GM21737 (cell line): ENCODE measurements at regions not wholly inside any gene's neighbourhood (a gene's known extent, or its start where the extent isn't known, plus 50 kb on each side); places are given as distances from the start of the nearest gene placed in this dataset.

Source experiments
- ATAC-seq: cut with Tn5 transposase; IDR thresholded peaks from one replicate; pipeline ENCODE4 v1.9.1; 2021; ENCODE audit warnings: mild to moderate bottlenecking, moderate library complexity; ENCODE audit not compliant: unreplicated experiment

GRCh38 chr15:97522347-97522746, 438.2 kb upstream of the ARRDC4 start:
- no peak for ATAC-seq

DNA sequence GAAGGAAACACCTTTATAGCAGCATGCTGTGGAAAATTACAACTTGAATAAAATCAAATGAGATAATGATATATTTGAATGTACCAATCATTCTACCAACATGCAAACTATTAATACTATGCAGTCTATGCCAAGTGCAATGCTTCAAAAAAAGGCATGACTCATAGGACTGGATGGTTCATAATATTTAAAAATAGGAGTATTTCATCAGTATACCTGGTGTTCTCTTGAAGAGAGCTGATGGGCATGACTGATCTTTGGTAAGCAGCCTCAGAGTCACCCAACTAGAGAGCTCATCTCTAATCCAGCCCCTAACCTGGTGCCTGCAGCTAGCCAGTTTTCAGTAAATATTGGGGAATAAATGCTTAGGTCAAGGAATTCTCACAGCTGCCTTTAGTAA, 434.7 kb upstream of the ARRDC4 start:
- ATAC-seq = no peak

DNA sequence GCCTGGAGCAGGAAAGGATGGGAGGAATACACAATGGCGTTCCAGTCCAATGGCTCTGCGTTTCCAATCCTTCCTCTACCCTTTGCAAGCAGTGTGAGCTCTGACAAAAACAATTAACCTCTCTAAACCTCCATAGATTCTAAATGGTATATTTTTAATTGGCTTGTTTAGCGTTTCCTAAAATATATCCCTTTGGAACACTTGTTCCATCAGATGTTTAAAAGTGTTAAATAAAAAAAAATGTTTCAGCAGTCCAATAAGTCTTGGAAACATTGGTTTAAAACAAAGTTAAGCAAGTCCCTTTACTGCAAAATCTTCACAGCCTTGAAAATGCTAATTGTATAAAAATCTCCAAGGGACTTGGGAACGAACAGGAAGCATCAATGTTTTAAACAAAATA, 432.3 kb upstream of the ARRDC4 start:
- no peak for ATAC-seq

- ATAC-seq = no peak
These were observed 414.7 kb upstream of the ARRDC4 start for GRCh38 chr15:97545799-97546198.

GRCh38 chr15:97547381-97547780, 413.1 kb upstream of the ARRDC4 start:
- no peak for ATAC-seq

GRCh38 chr15:97561529-97561928, 399.0 kb upstream of the ARRDC4 start:
- ATAC-seq = no peak

DNA sequence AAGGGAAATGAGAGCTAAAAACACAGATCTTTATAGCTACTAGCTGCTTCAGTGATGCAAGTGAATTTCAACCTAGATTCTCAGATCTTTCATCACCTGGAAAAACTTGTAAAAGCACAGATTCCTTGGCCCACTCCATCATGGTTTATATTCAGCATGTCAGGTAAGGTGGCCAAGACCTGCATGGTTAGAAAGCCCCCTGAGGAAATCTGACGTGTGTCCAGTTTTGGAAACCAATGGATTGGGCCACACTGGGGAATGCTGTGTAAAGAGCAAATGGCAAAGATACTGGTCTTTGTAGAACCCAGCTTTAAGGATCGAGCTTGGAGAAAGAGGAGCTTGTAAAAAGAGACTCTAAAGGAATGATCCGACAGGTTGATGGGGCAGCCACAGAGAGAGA, 397.0 kb upstream of the ARRDC4 start:
- no peak for ATAC-seq

- no peak for ATAC-seq
These were observed 393.5 kb upstream of the ARRDC4 start for GRCh38 chr15:97566961-97567360.

- no peak for ATAC-seq
These were observed 393.1 kb upstream of the ARRDC4 start for GRCh38 chr15:97567411-97567810.

DNA sequence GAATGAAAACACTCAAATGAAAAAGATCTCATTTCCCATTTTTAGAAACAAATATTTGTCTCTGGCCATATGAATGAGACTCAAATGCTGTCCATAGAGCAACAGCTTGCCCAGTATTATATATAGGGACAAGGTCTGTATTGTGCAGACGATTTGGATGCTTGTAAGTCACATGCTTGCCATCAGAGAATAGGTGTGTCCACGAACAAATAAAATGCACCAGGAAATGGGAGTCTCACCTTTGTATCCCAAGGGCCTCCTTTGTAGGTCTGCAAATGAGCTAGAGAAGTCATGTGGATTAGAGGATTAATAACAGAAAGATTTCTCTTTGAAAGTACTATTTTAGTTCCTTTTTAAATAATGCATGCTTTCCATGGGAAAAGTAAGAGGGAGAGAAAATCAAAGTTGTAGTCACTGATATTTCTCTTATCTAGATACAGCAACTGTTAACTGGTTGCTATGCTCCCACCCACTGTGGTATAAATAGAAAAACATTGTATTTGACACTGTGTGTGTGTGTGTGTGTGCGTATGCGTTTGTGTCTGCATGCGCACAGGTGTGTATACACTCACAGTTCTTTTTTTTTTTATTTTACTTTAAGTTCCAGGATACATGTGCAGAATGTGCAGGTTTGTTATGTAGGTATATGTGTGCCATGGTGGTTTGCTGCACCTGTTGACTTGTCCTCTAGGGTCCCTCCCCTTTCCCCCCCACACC, 383.4 kb upstream of the ARRDC4 start:
- no peak for ATAC-seq

DNA sequence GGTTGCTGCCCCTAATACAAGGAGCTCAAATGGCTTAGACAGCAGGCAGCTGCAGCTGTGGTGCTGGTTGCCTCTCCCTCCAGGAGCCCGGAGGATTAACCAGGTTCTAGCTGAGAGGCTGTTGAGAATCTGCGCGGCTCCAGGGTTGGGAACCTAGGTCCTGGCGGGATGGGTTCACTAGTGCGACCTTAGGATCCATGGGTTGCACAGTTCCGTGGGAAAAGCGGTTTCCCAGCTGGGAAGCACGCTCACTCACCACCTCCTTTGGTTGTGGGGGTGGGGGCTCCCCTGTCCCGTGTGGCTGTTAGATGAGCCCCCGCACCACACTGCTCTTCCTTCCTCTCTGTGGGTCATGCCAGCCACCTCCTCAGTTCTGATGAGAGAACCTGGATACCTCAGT, 375.1 kb upstream of the ARRDC4 start:
- ATAC-seq = no peak

DNA sequence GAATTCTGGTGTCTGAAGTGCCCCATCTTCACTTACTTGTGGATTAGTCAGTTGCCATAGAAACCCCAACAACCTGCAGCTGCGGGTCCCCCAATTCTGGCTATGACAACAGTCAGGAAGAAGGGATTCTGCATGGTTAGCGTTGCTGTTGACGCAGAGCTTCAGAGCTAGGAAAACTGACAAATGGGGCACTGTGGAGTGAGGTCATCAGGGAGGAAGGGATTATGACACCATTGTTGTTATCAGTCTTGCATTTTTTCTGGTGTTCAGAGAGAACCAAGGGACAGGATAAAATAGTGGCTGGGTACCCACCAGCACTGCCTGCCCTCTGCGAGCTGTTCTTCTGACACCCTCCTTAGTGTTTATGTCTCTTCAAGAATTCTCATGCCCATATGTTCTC, 367.7 kb upstream of the ARRDC4 start:
- no peak for ATAC-seq

DNA sequence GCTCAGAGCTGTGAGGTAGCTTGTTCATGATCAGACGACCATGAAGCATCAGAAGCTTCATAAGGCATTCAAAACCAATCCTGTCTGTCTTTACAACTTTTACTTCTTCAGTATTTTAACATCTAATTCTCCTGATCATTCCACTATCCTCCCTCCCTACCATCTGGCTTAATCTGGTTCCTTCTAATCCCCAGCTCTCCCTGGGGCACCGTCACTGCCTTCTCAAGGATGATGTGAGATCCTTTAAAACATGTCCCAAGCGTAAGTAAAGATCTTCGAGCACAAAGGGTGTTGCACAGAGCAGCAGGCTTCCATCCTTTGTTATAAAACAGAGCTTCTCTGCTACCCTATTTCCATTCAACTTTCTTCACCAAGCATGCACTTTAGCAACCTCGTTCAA, 362.7 kb upstream of the ARRDC4 start:
- ATAC-seq = no peak

DNA sequence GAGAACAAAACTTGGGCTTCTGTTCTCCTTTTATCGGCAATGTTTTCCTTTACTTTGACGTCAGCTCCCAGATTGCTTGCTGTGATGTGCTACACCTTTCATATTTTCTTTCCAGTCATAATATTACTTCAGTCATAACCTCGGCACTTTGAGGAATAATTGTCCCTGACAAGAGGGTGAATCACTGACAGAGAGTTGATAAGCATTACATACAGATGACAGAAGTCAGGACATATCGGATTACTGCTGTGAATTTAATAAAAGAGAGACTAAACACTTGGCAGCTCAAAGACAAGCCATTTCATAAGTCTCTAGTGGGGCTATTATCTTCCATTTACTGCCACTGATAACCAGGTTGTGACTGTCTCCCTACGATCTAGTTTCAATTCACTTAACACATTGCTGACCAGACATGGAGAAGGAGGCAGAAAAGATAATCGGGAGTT, 362.1 kb upstream of the ARRDC4 start:
- ATAC-seq = no peak

GRCh38 chr15:97600190-97600589, 360.3 kb upstream of the ARRDC4 start:
- no peak for ATAC-seq

DNA sequence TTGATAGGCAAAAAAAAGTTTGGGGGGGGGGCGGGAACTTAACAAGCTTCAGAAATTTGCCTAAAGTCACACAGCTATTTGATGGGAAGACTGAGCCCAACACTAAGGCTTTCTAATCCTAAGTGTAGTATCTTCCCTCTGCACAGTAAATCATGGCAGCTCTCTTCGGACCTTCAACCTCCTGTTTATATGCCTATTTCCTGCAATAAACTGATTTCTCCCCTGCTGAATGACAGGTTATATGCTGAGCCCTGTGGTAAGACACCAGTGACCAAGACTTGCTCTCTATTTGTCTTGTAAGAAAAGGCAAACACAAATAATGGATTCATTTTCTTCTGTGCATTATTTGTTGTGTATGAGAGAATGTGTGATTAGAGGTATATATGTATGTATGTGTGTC, 355.8 kb upstream of the ARRDC4 start:
- no peak for ATAC-seq

DNA sequence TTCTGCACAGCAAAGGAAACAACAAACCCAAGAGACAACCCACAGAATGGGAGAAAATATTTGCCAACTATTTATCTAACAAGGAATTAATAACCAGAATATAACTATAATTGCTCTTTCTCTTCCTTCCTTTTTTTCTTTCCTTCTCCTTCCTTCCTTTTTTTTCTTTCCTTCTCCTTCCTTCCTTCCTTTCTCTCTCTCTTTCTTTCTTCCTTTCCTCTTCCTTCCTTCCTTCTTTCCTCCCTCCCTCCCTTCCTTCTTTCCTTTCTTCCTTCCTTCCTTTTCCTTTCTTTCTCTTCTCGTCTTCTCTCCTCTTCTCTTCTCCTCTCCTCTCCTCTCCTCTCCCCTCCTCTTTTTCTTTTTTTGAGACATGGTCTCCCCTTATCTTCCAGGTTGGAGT, 345.4 kb upstream of the ARRDC4 start:
- no peak for ATAC-seq

- no peak for ATAC-seq
These were observed 337.3 kb upstream of the ARRDC4 start for GRCh38 chr15:97623091-97623661.

GRCh38 chr15:97627634-97628033, 332.9 kb upstream of the ARRDC4 start:
- no peak for ATAC-seq

GRCh38 chr15:97645758-97646157, 314.7 kb upstream of the ARRDC4 start:
- no peak for ATAC-seq

GRCh38 chr15:97648728-97649127, 311.8 kb upstream of the ARRDC4 start:
- ATAC-seq = no peak

DNA sequence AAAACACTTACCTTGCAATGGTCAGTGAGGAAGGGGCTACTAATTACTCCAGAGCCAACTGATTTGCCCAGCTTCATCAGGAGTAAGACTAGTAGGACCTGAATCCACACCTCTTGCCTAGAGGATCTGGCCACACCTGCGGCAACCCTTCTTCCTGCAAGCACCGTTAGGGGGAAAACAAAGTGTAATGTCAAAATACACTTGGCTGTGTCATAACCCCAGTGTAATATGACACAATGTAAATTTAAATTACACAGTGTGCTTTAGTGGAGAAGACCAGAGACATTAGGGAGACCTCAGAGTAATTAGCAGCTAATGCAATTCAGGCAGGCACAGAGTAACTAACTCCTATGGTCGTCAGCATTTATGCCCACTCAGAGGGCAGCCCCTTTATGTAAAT, 308.5 kb upstream of the ARRDC4 start:
- ATAC-seq = no peak

DNA sequence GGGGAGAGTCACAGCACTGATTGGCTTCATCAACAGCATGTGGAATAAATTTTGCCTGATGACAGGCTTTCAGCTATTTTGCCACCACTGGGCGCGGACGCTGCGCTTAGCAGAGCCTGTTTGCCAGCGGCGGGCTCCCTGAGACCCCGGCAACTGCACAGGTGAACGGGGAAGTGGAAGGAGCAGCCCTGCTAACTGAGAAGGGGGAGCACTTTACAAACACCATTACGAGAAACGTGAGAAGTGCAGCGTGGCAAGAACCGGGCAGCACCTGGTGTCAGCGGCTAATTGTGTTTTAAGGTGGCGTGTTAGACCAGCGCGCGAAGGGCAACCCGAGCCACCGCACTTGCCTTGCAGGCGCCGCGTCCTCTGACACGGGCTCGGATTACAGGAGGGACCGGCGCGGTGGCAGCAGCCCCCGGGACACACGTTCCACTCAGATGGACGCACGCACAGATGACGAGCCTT, 307.8 kb upstream of the ARRDC4 start:
- no peak for ATAC-seq
